ENCODE measurements at regions not wholly inside any gene's neighbourhood (a gene's known extent, or its start where the extent isn't known, plus 50 kb on each side); places are given as distances from the start of the nearest gene placed in this dataset.

DNA sequence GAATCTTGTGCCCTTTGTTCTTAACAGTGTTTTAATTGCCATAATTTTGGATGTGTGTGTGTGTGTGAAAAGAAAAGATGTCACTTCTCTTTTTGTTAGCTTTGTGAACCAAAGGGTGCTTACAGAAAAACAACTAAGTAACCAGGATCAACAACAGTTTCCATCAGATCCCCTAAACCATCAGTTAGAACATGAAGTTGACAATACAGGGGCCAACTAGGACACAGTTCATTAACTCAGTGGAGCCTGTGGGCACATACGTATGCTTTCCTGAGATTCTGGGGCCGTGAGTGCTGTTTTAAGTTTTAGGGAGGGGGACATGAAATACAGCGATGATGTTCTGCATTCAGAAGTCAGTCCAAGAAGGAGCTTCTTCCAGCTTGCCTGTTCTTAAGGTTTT, 133.6 kb downstream of the TLR5 start:
- TF ChIP-seq ZNF274 (IDR thresholded peaks at IDR 0.05; ENCODE audit: low read depth, low read length) (no peak), YY1 (IDR thresholded peaks at IDR 0.05; ENCODE audit: insufficient read depth, insufficient read length) (no peak)
